GM13976 (cell line): ENCODE measurements at regions not wholly inside any gene's neighbourhood (a gene's known extent, or its start where the extent isn't known, plus 50 kb on each side); places are given as distances from the start of the nearest gene placed in this dataset.

Experiments
- DNase-seq: peaks from one replicate; pipeline ENCODE4 v3.0.0; 2012; ENCODE audit warnings: low spot score
- CTCF ChIP-seq: IDR thresholded peaks from 2 replicates; pipeline ENCODE4 v1.5.1; 2012; ENCODE audit warnings: borderline replicate concordance, mild to moderate bottlenecking; ENCODE audit not compliant: insufficient read depth; ENCODE audit errors: extremely low read depth, missing control alignments, control extremely low read depth
- in situ Hi-C: fragments of 300-500 bp; cut with MboI; formaldehyde crosslinking; loops from one replicate; pipeline ENCODE4 v1.12.0; 2022; ENCODE audit warnings: low sequenced_read_pairs, mixed read lengths, inconsistent platforms; ENCODE audit not compliant: unreplicated experiment

DNA sequence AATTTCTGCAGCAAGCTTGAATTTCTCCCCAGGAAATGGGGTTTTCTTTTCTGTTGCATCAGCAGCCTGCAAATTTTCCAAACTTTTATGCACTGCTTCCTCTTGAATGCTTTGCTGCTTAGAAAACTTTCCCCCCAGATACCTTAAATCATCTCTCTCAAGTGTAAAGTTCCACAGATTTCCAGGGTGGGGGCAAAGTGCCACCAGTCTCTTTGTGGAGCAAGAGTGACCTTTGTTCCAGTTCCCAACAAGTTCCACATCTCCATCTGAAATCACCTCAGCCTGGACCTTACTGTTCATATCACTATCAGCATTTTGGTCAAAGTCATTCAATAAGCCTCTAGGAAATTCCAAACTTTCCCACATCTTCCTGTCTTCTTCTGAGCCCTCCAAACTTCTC lies 241.6 kb upstream of the TMTC1 start:
- in situ Hi-C loops, result no loop called here
- TF ChIP-seq CTCF, result no peak
- DNase-seq, result no peak

- TF ChIP-seq CTCF, result no peak
- DNase-seq, result no peak
- in situ Hi-C loops, result no loop called here
These were observed 239.4 kb upstream of the TMTC1 start for GRCh38 chr12:30023186-30023585.

- no peak for TF ChIP-seq CTCF
- DNase-seq, result no peak
- in situ Hi-C loops, result no loop called here
These were observed 237.5 kb upstream of the TMTC1 start for GRCh38 chr12:30021051-30021833.

GRCh38 chr12:30019366-30020140 lies 235.8 kb upstream of the TMTC1 start:
- TF ChIP-seq CTCF, result no peak
- no peak for DNase-seq
- in situ Hi-C loops, result no loop called here

DNA sequence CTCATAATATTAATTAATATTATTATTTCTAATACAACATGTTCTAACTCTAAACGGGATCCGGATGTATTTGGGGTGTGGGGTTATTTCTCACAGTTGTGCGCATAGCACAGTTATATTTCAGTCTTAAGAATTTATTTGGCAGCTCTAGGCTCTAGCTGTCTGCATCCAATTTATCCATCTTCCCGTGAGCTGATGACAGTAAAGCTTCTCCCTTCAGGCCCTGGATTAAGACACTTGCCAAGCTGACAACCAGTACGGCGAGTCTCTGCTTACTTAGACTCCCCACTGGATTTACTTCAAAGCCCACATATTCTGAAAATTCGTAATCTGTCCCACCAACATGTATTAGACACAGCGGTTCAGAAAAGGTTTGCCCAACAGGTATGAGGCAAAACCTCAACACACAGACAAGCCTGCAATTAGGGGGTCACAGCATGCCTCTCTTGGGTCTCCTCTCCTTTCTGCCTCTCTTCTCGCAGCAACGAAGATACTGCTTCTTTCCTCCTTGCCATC lies 232.9 kb upstream of the TMTC1 start:
- no peak for DNase-seq
- TF ChIP-seq CTCF, result no peak
- in situ Hi-C loops, result no loop called here

- DNase-seq, result no peak
- in situ Hi-C loops, result no loop called here
- TF ChIP-seq CTCF, result no peak
These were observed 232.0 kb upstream of the TMTC1 start for GRCh38 chr12:30015631-30016337.
